ENCODE measurements at regions not wholly inside any gene's neighbourhood (a gene's known extent, or its start where the extent isn't known, plus 50 kb on each side); places are given as distances from the start of the nearest gene placed in this dataset.

DNA sequence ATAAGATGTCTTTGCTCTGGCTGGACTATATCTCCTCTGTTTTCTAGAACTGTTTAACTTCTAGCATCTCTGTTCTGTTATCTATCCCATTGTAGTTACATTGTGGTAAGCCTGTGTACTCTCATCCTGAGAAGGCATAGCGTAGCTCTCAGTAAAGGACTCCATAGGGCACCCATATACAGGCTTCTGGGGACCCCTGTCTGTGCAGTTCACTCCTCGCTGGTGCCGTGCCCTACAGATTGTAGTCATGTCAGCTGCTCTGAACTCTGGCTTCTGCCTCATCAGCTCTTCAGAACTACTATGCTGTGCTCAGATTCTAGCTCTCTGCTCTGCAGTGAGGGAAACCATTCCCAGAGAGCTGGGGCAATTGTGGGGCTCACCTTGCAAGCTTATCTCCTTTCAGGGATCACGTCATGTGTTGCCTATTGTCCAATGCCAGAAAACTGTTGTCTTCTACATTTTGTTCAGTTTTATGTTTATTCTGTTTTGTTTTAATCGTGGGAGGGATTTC, 181.3 kb upstream of the USP24 start:
- H3K27ac Mint-ChIP-seq = no peak overlapping the region
- no peak overlapping the region for H3K4me3 Mint-ChIP-seq
- DNase-seq (ENCODE audit: low spot score) = no peak
- H3K4me1 Mint-ChIP-seq (ENCODE audit: low read depth) = no peaks in the 10 kb centered on the region
- no peaks in the 10 kb centered on the region for H3K36me3 Mint-ChIP-seq (ENCODE audit: low read depth)
- peaks cover 18% of the 10 kb centered on the region for H3K27me3 Mint-ChIP-seq (ENCODE audit: low read depth)
- H3K9me3 Mint-ChIP-seq = no peaks in the 10 kb centered on the region

- no peak overlapping the region for H3K4me3 Mint-ChIP-seq
- H3K4me1 Mint-ChIP-seq (ENCODE audit: low read depth) = no peaks in the 10 kb centered on the region
- H3K27ac Mint-ChIP-seq = no peak overlapping the region
- H3K9me3 Mint-ChIP-seq = no peaks in the 10 kb centered on the region
- peaks cover 15% of the 10 kb centered on the region for H3K27me3 Mint-ChIP-seq (ENCODE audit: low read depth)
- no peak for DNase-seq (ENCODE audit: low spot score)
- H3K36me3 Mint-ChIP-seq (ENCODE audit: low read depth) = no peaks in the 10 kb centered on the region
Observed at GRCh38 chr1:55388960-55389359, 173.8 kb upstream of the USP24 start.

DNA sequence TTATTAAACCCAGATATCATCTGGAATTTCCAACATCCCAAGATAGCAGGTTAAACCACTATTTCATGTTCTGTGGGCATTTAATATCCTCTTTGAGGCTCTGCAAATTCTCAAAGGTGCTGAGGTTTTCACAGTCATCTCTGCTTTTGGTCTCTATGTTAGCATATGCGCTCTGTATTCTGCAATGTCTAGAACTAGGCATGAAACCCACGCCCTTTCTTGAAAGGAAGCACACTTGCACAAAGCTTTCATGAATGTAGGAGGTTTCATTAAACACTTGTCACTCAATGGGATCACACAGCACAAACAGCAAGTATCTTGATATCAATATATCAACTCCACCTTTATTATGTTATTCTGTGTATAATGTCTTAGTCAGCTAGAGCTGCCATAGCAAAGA, 172.0 kb upstream of the USP24 start:
- DNase-seq (ENCODE audit: low spot score) = no peak
- Mint-ChIP-seq H3K4me3 (no peak overlapping the region), H3K27me3 (ENCODE audit: low read depth) (peaks cover 7% of the 10 kb centered on the region), H3K27ac (no peak overlapping the region), H3K36me3 (ENCODE audit: low read depth) (no peaks in the 10 kb centered on the region), H3K9me3 (no peaks in the 10 kb centered on the region), H3K4me1 (ENCODE audit: low read depth) (no peaks in the 10 kb centered on the region)

DNA sequence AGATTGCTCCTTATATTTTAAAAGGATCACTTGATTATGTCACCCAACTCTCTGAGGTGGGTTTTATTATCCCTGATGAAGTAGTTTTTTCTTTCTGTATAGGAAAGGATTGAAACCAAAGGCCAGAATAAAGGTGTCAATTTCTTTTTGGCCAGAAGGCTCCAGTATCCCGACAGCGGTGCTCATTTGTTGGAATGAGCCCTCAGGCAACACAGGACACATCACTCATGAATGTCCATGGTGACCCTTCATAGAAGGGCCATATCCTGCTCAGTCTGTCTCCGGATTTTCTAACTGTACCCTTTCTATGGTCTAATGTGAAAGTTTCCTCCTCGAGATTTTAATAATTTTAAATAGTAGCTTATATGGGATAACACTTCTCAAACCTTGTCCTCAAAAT, 171.3 kb upstream of the USP24 start:
- no peak overlapping the region for H3K4me3 Mint-ChIP-seq
- H3K36me3 Mint-ChIP-seq (ENCODE audit: low read depth) = no peaks in the 10 kb centered on the region

GRCh38 chr1:55385402-55386018, 170.3 kb upstream of the USP24 start:
- no peaks in the 10 kb centered on the region for H3K9me3 Mint-ChIP-seq
- H3K4me3 Mint-ChIP-seq = no peak overlapping the region
- no peaks in the 10 kb centered on the region for H3K36me3 Mint-ChIP-seq (ENCODE audit: low read depth)
- H3K27ac Mint-ChIP-seq = no peak overlapping the region
- H3K27me3 Mint-ChIP-seq (ENCODE audit: low read depth) = peaks cover 7% of the 10 kb centered on the region
- no peak for DNase-seq (ENCODE audit: low spot score)
- H3K4me1 Mint-ChIP-seq (ENCODE audit: low read depth) = no peaks in the 10 kb centered on the region

More for the DNA sequence above, 171.3 kb upstream of the USP24 start:
- no peak for DNase-seq (ENCODE audit: low spot score)
- H3K27ac Mint-ChIP-seq = no peak overlapping the region
- H3K4me1 Mint-ChIP-seq (ENCODE audit: low read depth) = no peaks in the 10 kb centered on the region
- no peaks in the 10 kb centered on the region for H3K9me3 Mint-ChIP-seq
- peaks cover 7% of the 10 kb centered on the region for H3K27me3 Mint-ChIP-seq (ENCODE audit: low read depth)

GRCh38 chr1:55384637-55385036, 169.5 kb upstream of the USP24 start:
- no peak for DNase-seq (ENCODE audit: low spot score)
- H3K36me3 Mint-ChIP-seq (ENCODE audit: low read depth) = no peaks in the 10 kb centered on the region
- H3K27ac Mint-ChIP-seq = no peak overlapping the region
- H3K4me1 Mint-ChIP-seq (ENCODE audit: low read depth) = no peaks in the 10 kb centered on the region
- H3K4me3 Mint-ChIP-seq = no peak overlapping the region
- peaks cover 3% of the 10 kb centered on the region for H3K27me3 Mint-ChIP-seq (ENCODE audit: low read depth)
- no peaks in the 10 kb centered on the region for H3K9me3 Mint-ChIP-seq

DNA sequence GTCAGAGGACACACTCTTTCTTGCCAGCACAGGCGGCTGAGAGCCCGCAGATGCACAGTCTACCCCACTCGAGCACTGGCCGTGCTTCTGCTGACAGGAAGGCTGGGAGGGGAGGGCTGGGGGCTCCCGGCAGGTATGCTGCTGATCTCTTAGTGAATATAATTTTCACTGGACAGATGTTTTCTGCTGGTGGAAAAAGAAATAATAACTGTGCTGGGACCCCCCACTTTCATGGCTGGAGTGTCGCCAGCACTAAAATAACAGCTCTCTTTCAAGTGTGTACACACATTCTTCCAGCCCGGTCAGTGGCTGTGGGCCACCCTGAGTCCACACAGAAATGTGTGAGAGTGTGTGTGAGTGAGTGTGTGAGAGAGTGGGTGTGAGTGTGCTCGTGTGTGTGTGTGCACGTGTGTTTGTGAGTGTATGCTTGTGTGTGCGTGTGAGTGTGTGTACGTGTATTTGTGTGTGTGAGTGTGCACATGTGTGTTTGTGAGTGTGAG, 167.7 kb upstream of the USP24 start:
- DNase-seq (ENCODE audit: low spot score) = no peak
- Mint-ChIP-seq H3K27me3 (ENCODE audit: low read depth) (peaks cover 3% of the 10 kb centered on the region), H3K4me1 (ENCODE audit: low read depth) (peaks cover 7% of the 10 kb centered on the region), H3K9me3 (no peaks in the 10 kb centered on the region), H3K27ac (no peak overlapping the region), H3K4me3 (no peak overlapping the region), H3K36me3 (ENCODE audit: low read depth) (no peaks in the 10 kb centered on the region)

DNA sequence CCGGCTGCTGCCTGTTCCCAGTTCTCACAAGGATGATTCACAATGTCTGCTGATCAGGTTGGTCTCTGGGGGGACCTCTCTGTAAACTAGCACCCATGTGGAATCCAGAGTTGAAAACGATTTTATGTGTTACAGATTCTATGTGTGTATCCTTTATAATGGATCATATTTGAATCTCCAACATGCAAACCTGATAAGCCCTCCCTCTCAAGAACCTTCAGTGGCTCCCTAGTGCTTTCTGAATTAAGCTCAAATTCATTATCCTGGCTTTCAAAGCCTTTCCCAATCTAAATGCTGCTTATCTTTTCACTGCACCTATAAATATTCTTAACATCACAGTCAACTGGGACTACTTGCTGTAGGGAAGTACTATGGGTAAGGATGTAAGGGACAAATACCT, 166.8 kb upstream of the USP24 start:
- Mint-ChIP-seq H3K36me3 (ENCODE audit: low read depth) (no peaks in the 10 kb centered on the region), H3K4me3 (no peak overlapping the region), H3K27ac (no peak overlapping the region), H3K27me3 (ENCODE audit: low read depth) (peaks cover 2% of the 10 kb centered on the region), H3K4me1 (ENCODE audit: low read depth) (peaks cover 7% of the 10 kb centered on the region), H3K9me3 (no peaks in the 10 kb centered on the region)
- DNase-seq (ENCODE audit: low spot score) = no peak

- no peak for DNase-seq (ENCODE audit: low spot score)
- Mint-ChIP-seq H3K27ac (no peak overlapping the region), H3K36me3 (ENCODE audit: low read depth) (no peaks in the 10 kb centered on the region), H3K9me3 (no peaks in the 10 kb centered on the region), H3K4me1 (ENCODE audit: low read depth) (peaks cover 7% of the 10 kb centered on the region), H3K27me3 (ENCODE audit: low read depth) (no peaks in the 10 kb centered on the region), H3K4me3 (no peak overlapping the region)
Observed at GRCh38 chr1:55381491-55381890, 166.3 kb upstream of the USP24 start.

DNA sequence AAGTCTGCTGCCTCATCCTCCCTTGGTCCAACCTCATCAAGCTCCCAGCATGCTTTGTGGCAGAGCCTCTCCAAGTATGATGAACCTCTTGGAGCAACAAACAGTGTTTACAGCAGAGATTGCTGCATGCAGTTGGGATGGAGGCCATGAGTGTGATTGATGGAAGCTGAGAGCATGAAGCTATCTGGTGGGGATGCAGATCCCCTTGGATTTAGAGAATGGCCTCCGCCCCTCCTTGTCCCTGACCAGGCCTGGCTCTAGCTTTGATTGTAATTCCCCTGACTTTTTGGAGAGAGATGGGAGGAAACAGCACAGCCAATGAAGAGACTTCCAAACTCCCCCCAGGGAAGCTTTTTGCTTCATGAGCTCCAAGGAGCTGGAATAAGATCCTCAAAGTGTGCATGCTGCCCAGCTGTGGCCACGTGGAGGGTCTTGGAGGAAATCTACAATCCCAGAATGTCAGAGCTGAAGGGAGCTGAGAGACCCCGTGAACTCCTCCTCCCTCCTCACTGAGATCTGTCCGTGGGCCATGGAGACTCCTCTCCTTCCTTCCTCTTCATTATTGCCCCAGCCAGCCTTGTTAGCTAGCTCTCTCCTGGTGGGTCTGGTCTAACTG, 165.3 kb upstream of the USP24 start:
- DNase-seq (ENCODE audit: low spot score) = no peak
- Mint-ChIP-seq H3K4me1 (ENCODE audit: low read depth) (peaks cover 7% of the 10 kb centered on the region), H3K27ac (no peak overlapping the region), H3K27me3 (ENCODE audit: low read depth) (no peaks in the 10 kb centered on the region), H3K9me3 (no peaks in the 10 kb centered on the region), H3K4me3 (no peak overlapping the region), H3K36me3 (ENCODE audit: low read depth) (no peaks in the 10 kb centered on the region)

- H3K27me3 Mint-ChIP-seq (ENCODE audit: low read depth) = no peaks in the 10 kb centered on the region
- no peaks in the 10 kb centered on the region for H3K9me3 Mint-ChIP-seq
- no peak overlapping the region for H3K27ac Mint-ChIP-seq
- peaks cover 7% of the 10 kb centered on the region for H3K4me1 Mint-ChIP-seq (ENCODE audit: low read depth)
- no peak overlapping the region for H3K4me3 Mint-ChIP-seq
- DNase-seq (ENCODE audit: low spot score) = no peak
- no peaks in the 10 kb centered on the region for H3K36me3 Mint-ChIP-seq (ENCODE audit: low read depth)
Observed at GRCh38 chr1:55378582-55378981, 163.4 kb upstream of the USP24 start.

- Mint-ChIP-seq H3K4me3 (no peak overlapping the region), H3K27me3 (ENCODE audit: low read depth) (no peaks in the 10 kb centered on the region), H3K4me1 (ENCODE audit: low read depth) (peaks cover 7% of the 10 kb centered on the region), H3K36me3 (ENCODE audit: low read depth) (no peaks in the 10 kb centered on the region), H3K9me3 (no peaks in the 10 kb centered on the region), H3K27ac (no peak overlapping the region)
- DNase-seq (ENCODE audit: low spot score) = no peak
Observed at GRCh38 chr1:55376897-55377296, 161.7 kb upstream of the USP24 start.

DNA sequence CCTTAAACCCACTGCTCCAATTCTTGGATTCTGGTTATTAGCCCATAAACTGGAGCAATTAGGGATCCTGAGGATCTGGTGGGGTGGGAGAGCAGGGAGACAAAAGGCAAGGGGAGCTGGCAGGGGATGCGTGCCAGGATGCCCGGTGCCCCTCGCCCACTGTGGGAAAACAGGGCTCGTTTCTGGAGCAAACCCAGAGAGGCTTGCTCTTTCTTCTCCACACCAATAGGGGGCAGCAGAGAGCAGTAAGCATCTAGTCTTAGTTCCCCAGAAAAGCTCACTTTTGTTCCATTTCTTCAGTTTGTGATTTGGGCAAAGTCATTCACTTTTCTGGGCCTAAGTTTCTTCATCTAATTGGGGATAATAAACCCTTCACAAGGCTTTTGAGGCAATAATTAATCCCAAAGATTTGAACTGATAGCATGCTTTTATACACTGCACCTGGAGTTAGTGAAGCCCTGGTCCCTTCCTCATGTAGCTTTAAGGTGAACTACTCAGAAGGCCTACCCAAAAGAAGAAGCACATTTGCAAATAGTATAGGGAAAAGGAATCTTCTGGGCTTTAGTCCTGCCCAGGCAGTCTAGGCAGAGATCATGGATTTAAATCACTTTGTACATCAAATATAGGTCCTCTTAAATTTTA, 160.6 kb upstream of the USP24 start:
- no peak for DNase-seq (ENCODE audit: low spot score)
- no peaks in the 10 kb centered on the region for H3K27me3 Mint-ChIP-seq (ENCODE audit: low read depth)

GRCh38 chr1:55374801-55375616, 159.8 kb upstream of the USP24 start:
- H3K4me3 Mint-ChIP-seq = no peak overlapping the region
- H3K4me1 Mint-ChIP-seq (ENCODE audit: low read depth) = peaks cover 7% of the 10 kb centered on the region
- H3K27me3 Mint-ChIP-seq (ENCODE audit: low read depth) = peaks cover 1% of the 10 kb centered on the region
- H3K27ac Mint-ChIP-seq = no peak overlapping the region
- no peaks in the 10 kb centered on the region for H3K9me3 Mint-ChIP-seq
- DNase-seq (ENCODE audit: low spot score) = no peak
- H3K36me3 Mint-ChIP-seq (ENCODE audit: low read depth) = no peaks in the 10 kb centered on the region

More for the DNA sequence above, 160.6 kb upstream of the USP24 start:
- no peaks in the 10 kb centered on the region for H3K9me3 Mint-ChIP-seq
- no peak overlapping the region for H3K27ac Mint-ChIP-seq
- no peaks in the 10 kb centered on the region for H3K36me3 Mint-ChIP-seq (ENCODE audit: low read depth)
- H3K4me3 Mint-ChIP-seq = no peak overlapping the region
- peaks cover 7% of the 10 kb centered on the region for H3K4me1 Mint-ChIP-seq (ENCODE audit: low read depth)
